M059J (cell line): ENCODE measurements at regions not wholly inside any gene's neighbourhood (a gene's known extent, or its start where the extent isn't known, plus 50 kb on each side); places are given as distances from the start of the nearest gene placed in this dataset.

Source experiments
- DNase-seq: peaks from one replicate; pipeline ENCODE4 v3.0.0-alpha.2; 2012; ENCODE audit warnings: low read depth

GRCh38 chr1:191151321-191151807 is 673.7 kb upstream of the BRINP3 start:
- no peak for DNase-seq

- DNase-seq, result no peak
Measured at GRCh38 chr1:191152776-191153175, 675.1 kb upstream of the BRINP3 start.

- no peak for DNase-seq
Measured at GRCh38 chr1:191155178-191155577, 677.5 kb upstream of the BRINP3 start.

GRCh38 chr1:191160837-191161236 is 683.2 kb upstream of the BRINP3 start:
- DNase-seq, result no peak

GRCh38 chr1:191162762-191163161 is 685.1 kb upstream of the BRINP3 start:
- no peak for DNase-seq

- no peak for DNase-seq
Measured at GRCh38 chr1:191163621-191164020, 686.0 kb upstream of the BRINP3 start.

- no peak for DNase-seq
Measured at GRCh38 chr1:191174298-191174697, 696.6 kb upstream of the BRINP3 start.

- no peak for DNase-seq
Measured at GRCh38 chr1:191176131-191176530, 698.5 kb upstream of the BRINP3 start.

GRCh38 chr1:191206513-191207207 is 729.0 kb upstream of the BRINP3 start:
- no peak for DNase-seq

GRCh38 chr1:191222206-191222605 is 744.5 kb upstream of the BRINP3 start:
- DNase-seq, result no peak

- DNase-seq, result no peak
Measured at GRCh38 chr1:191240925-191241324, 763.3 kb upstream of the BRINP3 start.

- DNase-seq, result no peak
Measured at GRCh38 chr1:191255354-191256054, 777.8 kb upstream of the BRINP3 start.

- DNase-seq, result no peak
Measured at GRCh38 chr1:191256917-191257316, 779.3 kb upstream of the BRINP3 start.

- DNase-seq, result no peak
Measured at GRCh38 chr1:191260056-191260455, 782.4 kb upstream of the BRINP3 start.

- DNase-seq, result no peak
Measured at GRCh38 chr1:191261111-191261510, 783.4 kb upstream of the BRINP3 start.

GRCh38 chr1:191279266-191279800 is 801.7 kb upstream of the BRINP3 start:
- DNase-seq, result no peak

GRCh38 chr1:191284175-191284574 is 806.5 kb upstream of the BRINP3 start:
- DNase-seq, result no peak

- no peak for DNase-seq
Measured at GRCh38 chr1:191290441-191290840, 812.8 kb upstream of the BRINP3 start.

- no peak for DNase-seq
Measured at GRCh38 chr1:191305370-191305769, 827.7 kb upstream of the BRINP3 start.

GRCh38 chr1:191306916-191307315 is 829.3 kb upstream of the BRINP3 start:
- no peak for DNase-seq

GRCh38 chr1:191320062-191320461 is 838.2 kb upstream of the RGS18 start:
- DNase-seq, result no peak

- DNase-seq, result no peak
Measured at GRCh38 chr1:191327868-191328267, 830.4 kb upstream of the RGS18 start.

GRCh38 chr1:191343816-191344215 is 814.4 kb upstream of the RGS18 start:
- DNase-seq, result peak; percentile 25
